HG03025 (cell line): ENCODE measurements at regions not wholly inside any gene's neighbourhood (a gene's known extent, or its start where the extent isn't known, plus 50 kb on each side); places are given as distances from the start of the nearest gene placed in this dataset.

Experiments used
- ATAC-seq: cut with Tn5 transposase; IDR thresholded peaks from one replicate; pipeline ENCODE4 v1.9.1; 2021; ENCODE audit warnings: mild to moderate bottlenecking, moderate library complexity; ENCODE audit not compliant: unreplicated experiment, low FRiP score

DNA sequence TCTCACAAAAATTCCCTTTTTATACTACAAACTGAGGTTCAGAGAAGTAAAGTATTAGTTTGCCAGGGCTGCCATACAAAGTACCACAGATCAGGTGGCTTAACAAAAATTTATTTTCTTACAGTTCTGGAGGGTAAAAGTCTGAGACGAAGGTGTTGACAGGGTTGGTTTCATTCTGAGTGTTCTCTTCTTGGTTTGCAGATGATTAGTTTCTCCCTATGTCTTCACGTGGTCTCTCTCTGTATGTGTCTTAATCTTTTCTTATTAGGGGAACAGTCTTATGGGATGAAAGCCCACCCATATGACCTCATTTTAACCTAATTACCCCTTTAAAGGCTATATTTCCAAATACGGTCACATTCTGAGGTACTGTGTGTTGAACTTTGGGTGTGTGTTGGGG, 274.2 kb downstream of the BRINP1 start:
- no peak for ATAC-seq

DNA sequence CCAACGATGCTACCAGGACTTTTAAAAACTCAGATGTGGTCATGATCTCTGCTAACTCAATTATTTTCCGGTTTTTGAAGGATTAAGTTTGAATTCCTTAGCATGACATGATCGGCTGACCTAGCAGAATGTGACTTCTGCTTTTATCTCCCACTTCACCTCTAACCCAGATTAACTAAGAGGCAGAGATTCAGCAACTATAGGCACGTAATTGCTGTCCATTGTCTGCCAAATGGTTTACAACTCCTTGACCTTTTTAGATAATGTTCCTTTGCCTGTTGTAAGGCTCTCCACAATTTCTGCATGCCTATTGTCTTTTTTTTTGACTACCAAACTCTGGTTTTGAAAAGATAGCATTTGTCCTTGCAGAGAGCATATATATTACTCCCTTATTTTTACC, 268.2 kb downstream of the BRINP1 start:
- ATAC-seq: no peak

DNA sequence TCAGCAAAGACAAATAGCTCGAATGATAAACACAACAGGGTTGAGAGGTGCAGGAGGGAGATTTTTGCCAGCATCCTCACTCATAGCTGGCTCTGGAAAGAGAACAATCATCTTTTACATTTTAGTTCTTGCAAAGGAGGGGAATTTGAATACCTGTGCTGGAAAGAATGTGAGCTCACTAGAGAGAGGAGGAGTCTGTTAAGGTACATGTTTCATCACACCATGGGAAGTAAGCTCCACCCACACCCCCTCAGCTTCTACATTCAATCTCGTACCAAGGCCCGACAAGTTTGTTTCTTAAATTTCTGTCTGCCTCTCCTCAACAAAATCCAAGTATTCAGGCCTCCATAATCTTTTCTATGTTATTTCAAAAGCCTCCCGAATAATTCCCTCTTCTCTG, 254.6 kb downstream of the BRINP1 start:
- no peak for ATAC-seq
